Suprapubic skin (tissue), 3 donors: ENCODE measurements at regions not wholly inside any gene's neighbourhood (a gene's known extent, or its start where the extent isn't known, plus 50 kb on each side); places are given as distances from the start of the nearest gene placed in this dataset.

Experiments used
- CTCF ChIP-seq, 2 donors: fragments of 200-600 bp in 1 of 2; fragments of 450-650 bp in 1 of 2; sonication (generic) in 1 of 2; IDR thresholded peaks; one replicate each; pipeline ENCODE4 v1.5.1; 2016 to 2019; ENCODE audit warnings: antibody characterized with exemption in 2 of 2, mild to moderate bottlenecking in 1 of 2, moderate library complexity in 1 of 2
- POLR2A ChIP-seq, 2 donors: fragments of 450-650 bp; IDR thresholded peaks; one replicate each; pipeline ENCODE4 v1.6.1; 2017; ENCODE audit warnings: antibody characterized with exemption in 2 of 2, mild to moderate bottlenecking in 2 of 2, moderate library complexity in 2 of 2

GRCh38 chr9:30688801-30689200, 1695.6 kb upstream of the ACO1 start:
- TF ChIP-seq CTCF (IDR thresholded peaks at IDR 0.05) (no peak), POLR2A (IDR thresholded peaks at IDR 0.05) (no peak)
